Stimulated activated naive CD4-positive, alpha-beta T cell (primary cell): ENCODE measurements at regions not wholly inside any gene's neighbourhood (a gene's known extent, or its start where the extent isn't known, plus 50 kb on each side); places are given as distances from the start of the nearest gene placed in this dataset.

Experiments
- DNase-seq, 6 experiments: peaks; one replicate each; lab custom pipeline; 2025; lab: John Stamatoyannopoulos, UW

GRCh38 chr6:133583907-133584427, 304.9 kb upstream of the TCF21 start:
- DNase-seq = no peak

GRCh38 chr6:133584823-133585222, 304.1 kb upstream of the TCF21 start:
- no peak for DNase-seq

- DNase-seq = no peak
Observed at GRCh38 chr6:133585978-133586377, 302.9 kb upstream of the TCF21 start.

GRCh38 chr6:133587546-133588160, 301.3 kb upstream of the TCF21 start:
- DNase-seq = no peak

GRCh38 chr6:133590196-133590595, 298.7 kb upstream of the TCF21 start:
- no peak for DNase-seq

- no peak for DNase-seq
Observed at GRCh38 chr6:133590814-133591213, 298.1 kb upstream of the TCF21 start.

GRCh38 chr6:133591275-133591674, 297.6 kb upstream of the TCF21 start:
- DNase-seq = no peak

- DNase-seq = no peak
Observed at GRCh38 chr6:133594652-133595110, 294.2 kb upstream of the TCF21 start.

- DNase-seq = no peak
Observed at GRCh38 chr6:133595111-133595761, 293.7 kb upstream of the TCF21 start.

GRCh38 chr6:133606852-133607251, 282.1 kb upstream of the TCF21 start:
- no peak for DNase-seq

GRCh38 chr6:133608620-133609019, 280.3 kb upstream of the TCF21 start:
- DNase-seq = no peak

GRCh38 chr6:133609415-133610226, 279.3 kb upstream of the TCF21 start:
- DNase-seq = no peak

GRCh38 chr6:133610227-133610840, 278.6 kb upstream of the TCF21 start:
- DNase-seq = no peak

- no peak for DNase-seq
Observed at GRCh38 chr6:133610971-133611370, 277.9 kb upstream of the TCF21 start.

- no peak for DNase-seq
Observed at GRCh38 chr6:133612459-133612858, 276.5 kb upstream of the TCF21 start.

GRCh38 chr6:133613211-133613610, 275.7 kb upstream of the TCF21 start:
- DNase-seq = no peak

- no peak for DNase-seq
Observed at GRCh38 chr6:133621751-133622150, 267.2 kb upstream of the TCF21 start.

GRCh38 chr6:133623065-133623464, 265.8 kb upstream of the TCF21 start:
- no peak for DNase-seq

- no peak for DNase-seq
Observed at GRCh38 chr6:133623621-133624020, 265.3 kb upstream of the TCF21 start.

GRCh38 chr6:133626096-133626666, 262.7 kb upstream of the TCF21 start:
- no peak for DNase-seq

- DNase-seq = no peak
Observed at GRCh38 chr6:133629970-133630369, 258.9 kb upstream of the TCF21 start.

- DNase-seq = no peak
Observed at GRCh38 chr6:133630651-133631050, 258.3 kb upstream of the TCF21 start.
